Erythroblast (primary cell): ENCODE measurements at regions not wholly inside any gene's neighbourhood (a gene's known extent, or its start where the extent isn't known, plus 50 kb on each side); places are given as distances from the start of the nearest gene placed in this dataset.

Experiments used
- GATA1 ChIP-seq: IDR thresholded peaks from 2 replicates; pipeline ENCODE4 v1.6.1; 2011; ENCODE audit warnings: low read depth, mild to moderate bottlenecking, control low read depth, low read length, moderate library complexity
- POLR2A ChIP-seq: IDR thresholded peaks from 2 replicates; pipeline ENCODE4 v1.6.1; 2011; ENCODE audit warnings: mild to moderate bottlenecking, low read length

DNA sequence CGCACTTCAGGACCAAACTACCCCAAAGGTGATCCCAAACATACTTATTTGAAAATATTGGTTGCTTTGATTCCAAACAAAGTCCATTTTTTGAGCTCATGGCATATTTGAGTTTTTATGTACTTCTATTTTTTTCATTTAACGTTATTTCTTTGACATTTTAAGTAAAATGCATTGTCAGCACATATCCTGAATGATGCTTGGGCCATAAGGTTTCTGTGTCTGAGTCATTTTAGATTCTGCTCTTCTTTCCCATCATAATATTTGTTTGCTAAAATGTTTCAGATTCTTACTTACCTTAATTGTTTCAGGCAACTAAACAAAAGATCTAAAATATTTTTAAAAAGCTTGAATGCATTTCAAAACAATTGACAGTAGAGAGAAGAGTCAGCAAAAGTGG lies 998.2 kb downstream of the REEP3 start:
- TF ChIP-seq POLR2A (no peak), GATA1 (no peak)
